HFFc6 (cell line): ENCODE measurements at regions not wholly inside any gene's neighbourhood (a gene's known extent, or its start where the extent isn't known, plus 50 kb on each side); places are given as distances from the start of the nearest gene placed in this dataset.

Source experiments
- DNase-seq: peaks from one replicate; pipeline ENCODE4 v3.0.0-alpha.2; 2018
- H3K27ac Mint-ChIP-seq: 2 replicates; pipeline ENCODE4 v1.8.0; 2020; ENCODE audit warnings: mild to moderate bottlenecking, mixed read lengths
- H3K27me3 Mint-ChIP-seq: 2 replicates; pipeline ENCODE4 v1.8.0; 2021; ENCODE audit warnings: mild to moderate bottlenecking, moderate library complexity, mixed read lengths; ENCODE audit not compliant: insufficient read depth
- H3K36me3 Mint-ChIP-seq: 2 replicates; pipeline ENCODE4 v1.8.0; 2021; ENCODE audit warnings: low read depth, mixed read lengths
- H3K4me1 Mint-ChIP-seq: 2 replicates; pipeline ENCODE4 v1.8.0; 2020; ENCODE audit warnings: low read depth, mixed read lengths
- H3K4me3 Mint-ChIP-seq: 2 replicates; pipeline ENCODE4 v1.8.0; 2020; ENCODE audit warnings: mild to moderate bottlenecking, moderate library complexity, mixed read lengths
- H3K9me3 Mint-ChIP-seq: 2 replicates; pipeline ENCODE4 v1.8.0; 2020; ENCODE audit warnings: mild to moderate bottlenecking, mixed read lengths
- CTCF ChIP-seq: fragments of 200-600 bp; sonication (generic); IDR thresholded peaks from 2 replicates; pipeline ENCODE4 v1.5.0; 2021; ENCODE audit warnings: antibody characterized with exemption, mild to moderate bottlenecking

GRCh38 chr3:107142171-107142570, 235.1 kb upstream of the CCDC54 start:
- no peak for TF ChIP-seq CTCF
- peaks cover 25% of the 10 kb centered on the region for H3K27me3 Mint-ChIP-seq
- no peak overlapping the region for H3K27ac Mint-ChIP-seq
- no peak overlapping the region for H3K4me3 Mint-ChIP-seq
- DNase-seq = no peak
- H3K9me3 Mint-ChIP-seq = peaks cover 5% of the 10 kb centered on the region; the same call in 1 of the 2 replicates
- H3K4me1 Mint-ChIP-seq = no peaks in the 10 kb centered on the region
- no peaks in the 10 kb centered on the region for H3K36me3 Mint-ChIP-seq

- H3K36me3 Mint-ChIP-seq = no peaks in the 10 kb centered on the region
- DNase-seq = no peak
- peaks cover 5% of the 10 kb centered on the region; the same call in 1 of the 2 replicates for H3K9me3 Mint-ChIP-seq
- no peaks in the 10 kb centered on the region for H3K4me1 Mint-ChIP-seq
- no peak overlapping the region for H3K27ac Mint-ChIP-seq
- H3K4me3 Mint-ChIP-seq = no peak overlapping the region
- TF ChIP-seq CTCF = no peak
- H3K27me3 Mint-ChIP-seq = peaks cover 25% of the 10 kb centered on the region
Observed at GRCh38 chr3:107142786-107143575, 234.3 kb upstream of the CCDC54 start.

- Mint-ChIP-seq H3K4me3 (no peak overlapping the region), H3K36me3 (no peaks in the 10 kb centered on the region), H3K27me3 (peaks cover 1% of the 10 kb centered on the region), H3K9me3 (peaks cover 8% of the 10 kb centered on the region; the same call in 1 of the 2 replicates), H3K4me1 (no peaks in the 10 kb centered on the region), H3K27ac (no peak overlapping the region)
- no peak for DNase-seq
- TF ChIP-seq CTCF = no peak
Observed at GRCh38 chr3:107150675-107151074, 226.6 kb upstream of the CCDC54 start.

- no peak overlapping the region for H3K4me3 Mint-ChIP-seq
- H3K27me3 Mint-ChIP-seq = peaks cover 7% of the 10 kb centered on the region
- TF ChIP-seq CTCF = no peak
- no peaks in the 10 kb centered on the region for H3K4me1 Mint-ChIP-seq
- H3K9me3 Mint-ChIP-seq = peaks cover 30% of the 10 kb centered on the region
- DNase-seq = no peak
- no peak overlapping the region for H3K27ac Mint-ChIP-seq
- H3K36me3 Mint-ChIP-seq = peaks cover 9% of the 10 kb centered on the region
Observed at GRCh38 chr3:107153981-107154380, 223.3 kb upstream of the CCDC54 start.

GRCh38 chr3:107172411-107172810, 204.8 kb upstream of the CCDC54 start:
- Mint-ChIP-seq H3K27me3 (peaks cover 9% of the 10 kb centered on the region; the same call in 1 of the 2 replicates), H3K4me3 (no peak overlapping the region), H3K4me1 (no peaks in the 10 kb centered on the region), H3K27ac (no peak overlapping the region), H3K9me3 (peaks cover 10% of the 10 kb centered on the region; the same call in 1 of the 2 replicates), H3K36me3 (no peaks in the 10 kb centered on the region)
- DNase-seq = no peak
- TF ChIP-seq CTCF = no peak
